CD4-positive, alpha-beta T cell treated with Interleukin-15 for 4 hours (primary cell): ENCODE measurements at regions not wholly inside any gene's neighbourhood (a gene's known extent, or its start where the extent isn't known, plus 50 kb on each side); places are given as distances from the start of the nearest gene placed in this dataset.

ENCODE experiments used
- DNase-seq: peaks from one replicate; pipeline ENCODE4 v3.0.0-alpha.2; 2020; ENCODE audit warnings: low spot score

DNA sequence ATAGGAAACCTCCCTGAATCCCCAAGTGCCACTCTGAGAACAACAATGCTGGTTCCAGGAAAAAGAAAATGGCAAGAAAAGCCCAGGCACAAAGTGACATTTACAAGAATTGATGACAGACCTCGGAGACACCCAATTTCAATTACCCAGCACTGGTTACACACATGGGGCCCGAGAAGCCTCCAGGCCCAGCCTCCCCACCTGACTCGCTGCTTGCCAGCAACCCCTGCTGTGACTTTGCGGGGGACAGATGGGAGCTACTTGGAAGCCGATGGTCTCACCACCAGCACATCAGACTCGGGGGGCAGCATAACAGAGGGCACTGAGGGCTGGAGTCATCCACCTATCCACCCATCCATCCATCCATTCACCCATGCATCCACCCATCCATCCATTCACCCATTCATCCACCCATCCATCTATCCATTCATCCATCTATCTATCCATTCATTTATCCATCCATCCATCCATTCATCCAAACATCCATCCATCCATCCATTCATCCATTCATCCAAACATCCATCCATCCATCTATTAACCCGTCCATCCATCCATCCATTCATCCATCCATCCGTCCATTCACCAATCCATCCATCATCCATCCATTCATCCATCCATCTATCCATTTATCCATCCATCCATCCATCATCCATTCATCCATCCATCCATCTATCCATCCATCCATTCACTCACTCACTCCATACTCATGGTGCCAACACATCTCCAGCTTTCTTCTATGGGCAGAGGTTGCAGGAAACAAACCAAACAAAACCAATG is 567.6 kb downstream of the BRD1 start:
- no peak for DNase-seq

- no peak for DNase-seq
Observed at GRCh38 chr22:49258107-49259010, 569.3 kb downstream of the BRD1 start.

GRCh38 chr22:49257551-49257961 is 570.1 kb downstream of the BRD1 start:
- DNase-seq, result no peak

DNA sequence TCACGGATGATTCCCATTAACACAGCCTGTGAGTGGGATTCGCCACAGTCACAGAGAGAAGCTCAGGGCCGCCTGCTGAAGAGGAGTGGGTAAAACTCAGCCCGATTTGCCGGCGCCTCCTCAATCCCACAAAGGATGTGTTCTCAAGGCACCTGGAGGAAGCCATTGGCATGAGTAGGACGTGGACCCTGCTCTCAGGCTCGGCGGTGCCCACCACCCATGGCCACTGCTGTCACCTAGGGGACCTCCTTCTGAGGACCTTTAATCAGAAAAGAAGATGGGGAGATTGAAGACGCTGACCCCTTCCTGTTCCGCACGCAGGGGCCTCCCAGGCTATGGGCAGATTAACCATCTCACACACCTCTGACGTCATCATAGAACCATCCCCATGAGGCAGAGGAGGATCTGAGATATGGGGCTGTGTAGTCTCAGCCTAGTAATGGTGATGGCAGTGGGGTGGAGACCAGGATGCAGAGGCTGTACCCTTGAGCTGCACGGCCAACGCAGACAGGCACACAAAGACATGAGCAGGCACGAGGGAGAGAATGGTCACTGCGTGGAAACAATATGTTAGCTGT is 571.8 kb downstream of the BRD1 start:
- DNase-seq, result no peak

DNA sequence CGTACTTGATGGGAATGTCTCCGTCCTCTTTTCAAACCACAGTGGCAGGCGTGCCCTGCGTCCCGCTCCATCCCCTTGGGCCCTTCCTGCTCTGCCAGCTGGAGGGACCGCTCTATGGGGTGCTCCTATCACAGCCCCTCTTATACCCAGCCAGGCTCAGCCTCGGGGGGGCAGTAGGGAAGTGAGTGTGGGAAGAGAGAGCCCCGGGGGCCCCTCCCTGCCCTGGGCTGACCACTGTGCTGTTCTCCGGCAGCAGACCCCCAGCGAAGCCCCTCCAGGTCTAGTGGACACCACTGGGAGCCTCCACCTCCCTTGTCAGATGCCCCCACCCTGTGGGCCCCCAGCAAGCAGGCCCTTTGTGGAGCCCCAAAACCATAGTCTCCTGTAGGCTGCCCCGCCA is 572.5 kb downstream of the BRD1 start:
- DNase-seq, result no peak

- no peak for DNase-seq
Observed at GRCh38 chr22:49253656-49254055, 574.0 kb downstream of the BRD1 start.

DNA sequence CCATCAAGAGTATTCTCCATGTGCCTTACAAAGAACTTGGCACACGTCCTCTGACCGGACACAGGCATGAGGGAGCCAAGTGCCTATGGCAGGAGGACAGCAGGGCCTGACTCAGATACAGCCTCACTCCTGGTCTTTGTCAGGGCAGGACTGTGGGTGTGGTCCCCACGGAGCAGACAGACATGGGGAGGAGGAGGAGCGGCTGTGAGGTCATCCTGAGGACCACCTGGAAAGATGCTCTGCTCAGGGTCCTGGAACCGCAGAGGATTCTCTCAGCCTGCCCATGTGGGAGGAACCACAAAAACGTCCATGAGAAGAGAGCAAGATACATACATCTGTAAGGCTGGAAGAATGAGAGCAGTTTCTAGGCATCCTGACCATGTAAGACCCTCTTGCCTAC is 576.3 kb downstream of the BRD1 start:
- no peak for DNase-seq

GRCh38 chr22:49247194-49247924 is 580.3 kb downstream of the BRD1 start:
- DNase-seq, result no peak

GRCh38 chr22:49244466-49245420 is 582.9 kb downstream of the BRD1 start:
- no peak for DNase-seq

GRCh38 chr22:49243965-49244364 is 583.7 kb downstream of the BRD1 start:
- no peak for DNase-seq

DNA sequence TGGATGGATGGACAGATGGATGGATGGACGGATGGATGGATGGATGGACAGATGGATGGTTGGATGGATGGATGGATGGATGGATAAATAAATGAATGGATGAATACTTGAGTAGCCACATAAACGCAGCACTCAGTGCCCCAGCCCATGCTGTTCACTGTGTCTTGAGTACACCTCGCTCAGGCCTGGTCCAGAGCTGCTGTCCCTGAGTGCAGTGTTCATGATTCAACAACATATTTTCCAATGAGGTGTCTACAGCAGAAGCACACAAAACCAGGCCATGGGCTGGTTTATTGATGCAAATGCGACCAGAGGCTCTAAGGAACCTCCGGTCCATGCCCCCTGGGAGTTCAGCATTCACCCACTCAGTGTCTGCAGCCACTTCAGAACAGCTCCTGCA is 584.3 kb downstream of the BRD1 start:
- no peak for DNase-seq

- no peak for DNase-seq
Observed at GRCh38 chr22:49242480-49242879, 585.2 kb downstream of the BRD1 start.

- no peak for DNase-seq
Observed at GRCh38 chr22:49241174-49241851, 586.4 kb downstream of the BRD1 start.

DNA sequence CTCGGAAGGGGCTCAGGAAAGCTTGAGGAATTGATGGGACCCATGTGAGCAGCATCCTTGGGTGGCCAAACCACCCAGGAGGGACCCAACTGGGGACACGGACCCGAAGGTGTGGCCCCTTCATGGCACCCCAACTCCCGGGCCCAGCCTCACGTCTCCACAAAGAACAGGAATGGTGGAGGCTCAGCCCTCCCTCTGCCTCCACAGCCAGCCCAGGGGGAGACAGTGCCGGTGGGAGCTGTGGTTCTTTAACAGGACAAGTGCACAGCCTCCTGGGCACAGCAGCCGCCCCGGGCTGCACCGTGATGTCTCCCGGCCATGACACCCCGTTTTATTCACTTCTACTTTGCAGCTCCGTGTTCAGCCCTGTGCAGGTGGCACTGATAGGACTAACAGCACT is 587.2 kb downstream of the BRD1 start:
- no peak for DNase-seq

GRCh38 chr22:49240016-49240380 is 587.7 kb downstream of the BRD1 start:
- no peak for DNase-seq

GRCh38 chr22:49239264-49240015 is 588.2 kb downstream of the BRD1 start:
- DNase-seq, result no peak

DNA sequence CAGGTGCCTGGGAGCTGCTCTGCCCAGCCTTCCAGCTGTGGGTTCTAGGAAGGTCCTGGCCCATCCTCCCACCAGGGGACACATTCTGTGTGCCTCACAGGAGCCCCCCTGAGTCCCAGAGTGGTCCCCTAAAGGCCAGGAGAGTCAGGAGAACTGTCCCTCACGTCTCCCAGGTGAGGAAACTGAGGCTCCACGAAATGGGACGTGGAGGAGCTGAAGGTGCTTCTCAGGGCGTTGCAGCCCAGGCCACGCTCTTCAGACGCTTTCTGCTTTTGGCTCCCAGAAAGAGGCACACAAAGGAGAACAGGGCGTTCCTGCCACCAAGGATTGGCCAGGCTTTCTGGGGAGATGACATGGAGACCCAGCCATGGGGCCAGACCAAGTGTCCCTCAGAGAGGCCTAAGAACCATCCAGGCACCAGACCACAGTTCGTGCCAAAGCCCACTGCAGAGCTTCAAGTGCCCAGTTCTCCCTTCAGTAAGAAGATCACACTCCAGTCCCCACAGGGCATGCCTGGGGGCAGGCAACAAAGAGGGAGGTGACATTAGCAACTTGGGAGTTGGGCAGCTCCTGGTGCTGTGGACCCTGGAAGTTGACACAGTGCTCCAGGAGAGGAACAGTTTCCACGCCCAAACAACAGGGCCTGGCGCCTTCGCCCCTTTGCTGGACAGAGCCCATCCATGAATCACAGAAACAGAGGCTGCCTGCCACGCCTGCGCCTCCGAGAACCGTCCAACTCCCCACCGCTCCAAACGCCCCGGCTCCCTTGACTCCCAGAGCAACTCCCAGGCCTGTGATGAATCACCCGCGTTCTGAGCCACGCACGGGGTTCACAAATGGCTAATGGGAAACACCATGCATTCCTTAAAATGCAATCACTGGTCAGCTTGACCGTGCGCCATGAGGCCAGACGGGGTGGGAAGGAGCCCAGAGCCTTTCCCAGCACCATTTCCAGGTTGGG is 589.2 kb downstream of the BRD1 start:
- no peak for DNase-seq

- no peak for DNase-seq
Observed at GRCh38 chr22:49237703-49238102, 590.0 kb downstream of the BRD1 start.

DNA sequence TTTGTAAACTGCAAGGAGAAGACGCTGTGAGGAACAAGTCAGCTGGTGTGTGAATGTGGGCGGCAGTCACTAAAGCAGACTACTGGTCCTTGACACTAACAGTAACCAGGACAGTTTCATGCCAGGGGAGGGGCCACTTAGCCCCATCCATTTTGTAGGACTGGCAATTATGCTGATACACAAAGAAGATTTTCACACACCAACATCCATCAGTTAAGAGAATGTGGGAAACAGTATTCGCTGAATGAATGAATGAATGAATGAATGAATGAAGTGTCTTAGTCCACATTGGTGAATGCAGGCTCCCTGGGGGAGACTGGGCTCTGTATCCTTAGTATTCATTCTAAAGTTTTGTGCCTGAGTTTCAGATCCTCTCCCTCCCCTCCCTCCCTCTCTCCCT is 590.4 kb downstream of the BRD1 start:
- no peak for DNase-seq
